B cell (primary cell): ENCODE measurements at regions not wholly inside any gene's neighbourhood (a gene's known extent, or its start where the extent isn't known, plus 50 kb on each side); places are given as distances from the start of the nearest gene placed in this dataset.

Experiments used
- ATAC-seq: fragments of 200-7000 bp; cut with Tn5 transposase; one replicate; pipeline ENCODE4 v1.10.0; 2021; ENCODE audit warnings: low read depth, mild to moderate bottlenecking, moderate number of reproducible peaks, moderate library complexity
- CTCF ChIA-PET: fragments of 350-600 bp; sonication (Branson Sonifier 250); formaldehyde crosslinking; loops from one replicate; lab custom pipeline; 2021; ENCODE audit warnings: antibody characterized with exemption, inconsistent platforms; lab: Charles Lee
- POLR2A ChIA-PET: fragments of 350-600 bp; sonication (Branson Sonifier 250); formaldehyde crosslinking; loops from one replicate; lab custom pipeline; 2021; ENCODE audit warnings: antibody characterized with exemption; lab: Charles Lee
- DNase-seq: peaks from one replicate; pipeline ENCODE4 v3.0.0; 2013
- H2AFZ ChIP-seq: 2 replicates; pipeline ENCODE4 v1.6.1; 2012; ENCODE audit warnings: mild to moderate bottlenecking, low read depth, low read length; ENCODE audit not compliant: insufficient read depth, poor library complexity, severe bottlenecking
- H3K27ac ChIP-seq, 2 donors: 1 replicate in 1 of 2; 2 replicates in 1 of 2; pipeline ENCODE4 v1.5.1; 2012 to 2013; ENCODE audit warnings: low read length in 2 of 2, mild to moderate bottlenecking in 2 of 2, moderate library complexity in 1 of 2
- H3K27me3 ChIP-seq, 4 experiments: fragments of 200-600 bp in 1 of 4; sonication (generic) in 1 of 4; replicated peaks in 1 of 4; 1 replicate in 2 of 4; 2 replicates in 2 of 4; pipeline versions ENCODE4 v1.6.1 to v1.7.0; 2013 to 2016; ENCODE audit warnings: low read length in 3 of 4, mild to moderate bottlenecking in 2 of 4, mixed read lengths in 1 of 4, moderate library complexity in 1 of 4; ENCODE audit not compliant: insufficient read depth in 4 of 4, control insufficient read depth in 3 of 4; ENCODE audit errors: control extremely low read depth in 1 of 4
- H3K36me3 ChIP-seq, 2 experiments: replicated peaks in 1 of 2; 1 replicate in 1 of 2; 2 replicates in 1 of 2; pipeline versions ENCODE4 v1.6.1 to v1.7.1; 2013; ENCODE audit warnings: low read length in 1 of 2; ENCODE audit not compliant: insufficient read depth in 2 of 2, control insufficient read depth in 1 of 2; ENCODE audit errors: control extremely low read depth in 1 of 2, extremely low read depth in 1 of 2
- H3K4me1 ChIP-seq, 2 donors: fragments of 200-600 bp in 1 of 2; sonication (generic) in 1 of 2; 1 replicate in 1 of 2; 2 replicates in 1 of 2; pipeline versions ENCODE4 v1.5.1 to v1.6.1; 2013 to 2017; ENCODE audit warnings: low read length in 2 of 2; ENCODE audit not compliant: control insufficient read depth in 2 of 2, insufficient read depth in 2 of 2
- H3K4me2 ChIP-seq: replicated peaks from 2 replicates; pipeline ENCODE3; 2012; ENCODE audit warnings: mild to moderate bottlenecking, low read depth, low read length; ENCODE audit not compliant: poor library complexity, severe bottlenecking
- H3K4me3 ChIP-seq, 5 experiments: fragments of 200-600 bp in 1 of 5; sonication (generic) in 1 of 5; 1 replicate in 3 of 5; 2 replicates in 2 of 5; pipeline versions ENCODE4 v1.5.1 to v1.7.0; 2011 to 2016; ENCODE audit warnings: low read length in 4 of 5, mild to moderate bottlenecking in 4 of 5, low read depth in 2 of 5, control low read depth in 1 of 5, moderate library complexity in 1 of 5; ENCODE audit not compliant: insufficient read depth in 1 of 5; ENCODE audit errors: control extremely low read depth in 1 of 5, extremely low read depth in 1 of 5
- H3K79me2 ChIP-seq: fragments of 200-600 bp; sonication (generic); one replicate; pipeline ENCODE4 v1.6.0; 2016; ENCODE audit warnings: low read length; ENCODE audit not compliant: control insufficient read depth, insufficient read depth
- H3K9ac ChIP-seq: fragments of 200-600 bp; sonication (generic); 2 replicates; pipeline ENCODE4 v1.6.1; 2017; ENCODE audit warnings: mild to moderate bottlenecking, low read length, moderate library complexity
- H3K9me3 ChIP-seq, 3 donors: one replicate each; pipeline versions ENCODE4 v1.6.1 to v1.7.1; 2013; ENCODE audit warnings: low read length in 2 of 3; ENCODE audit not compliant: control insufficient read depth in 2 of 3, insufficient read depth in 1 of 3; ENCODE audit errors: control extremely low read depth in 1 of 3
- H4K20me1 ChIP-seq: 2 replicates; pipeline ENCODE4 v1.6.0; 2012; ENCODE audit warnings: mild to moderate bottlenecking, low read length; ENCODE audit not compliant: insufficient read depth, control insufficient read depth, poor library complexity, severe bottlenecking
- H3K27ac Mint-ChIP-seq: one replicate; pipeline ENCODE4 v1.8.0; 2021; ENCODE audit warnings: mixed read lengths
- H3K27me3 Mint-ChIP-seq: one replicate; pipeline ENCODE4 v1.8.0; 2021; ENCODE audit warnings: mixed read lengths
- H3K4me1 Mint-ChIP-seq: one replicate; pipeline ENCODE4 v1.8.0; 2021; ENCODE audit warnings: mixed read lengths
- H3K4me3 Mint-ChIP-seq: one replicate; pipeline ENCODE4 v1.8.0; 2021; ENCODE audit warnings: mixed read lengths
- H3K9me3 Mint-ChIP-seq: one replicate; pipeline ENCODE4 v1.8.0; 2022; ENCODE audit warnings: mixed read lengths; ENCODE audit not compliant: insufficient read depth
- EZH2 ChIP-seq: IDR thresholded peaks from 2 replicates; pipeline ENCODE4 v1.6.1; 2012; ENCODE audit warnings: borderline replicate concordance, low read depth, mild to moderate bottlenecking, moderate library complexity, low read length; ENCODE audit not compliant: insufficient read depth, poor library complexity, severe bottlenecking
- WGBS: methylation state at CpG from one replicate; pipeline ENCODE4 v1.1.5; 2013; ENCODE audit warnings: missing lambda C conversion rate; ENCODE audit not compliant: insufficient coverage; 5-methylcytosine and 5-hydroxymethylcytosine counted together
- intact Hi-C: fragments of 100-400 bp; cut with micrococcal nuclease; formaldehyde crosslinking; loops from one replicate; pipeline ENCODE4 v1.10.0; 2022
- TF ChIP-seq, protein P1 (sequence below): fragments of 200-600 bp; IDR thresholded peaks from one replicate; pipeline ENCODE4 v1.8.0; 2022; ENCODE audit warnings: antibody characterized with exemption, mild to moderate bottlenecking

DNA sequence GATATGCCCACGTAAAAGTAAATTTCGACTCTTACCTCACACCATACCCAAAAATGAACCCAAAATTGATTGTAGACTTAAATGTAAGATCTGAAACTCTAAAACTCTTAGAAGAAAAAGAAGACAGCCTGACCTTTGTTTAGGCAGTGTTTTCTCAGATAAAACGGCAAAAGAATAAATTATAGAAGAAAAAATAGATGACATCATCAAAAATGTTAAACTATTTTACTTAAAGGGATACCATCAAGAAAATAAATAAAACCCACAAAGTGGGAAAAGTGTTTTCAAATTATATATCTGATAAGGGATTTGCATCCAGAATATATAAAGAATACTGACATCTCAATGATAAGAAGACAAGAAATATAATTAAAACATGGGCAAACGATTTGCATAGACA, 862.7 kb downstream of the DTWD2 start:
- no peaks in the 10 kb centered on the region for H3K27me3 Mint-ChIP-seq
- no CpG with 5 or more reads among the region's 4 CpGs for WGBS
- no peaks in the 10 kb centered on the region for H3K79me2 ChIP-seq
- no peaks in the 10 kb centered on the region for H3K36me3 ChIP-seq
- H3K4me1 ChIP-seq, result no peaks in the 10 kb centered on the region
- no peak overlapping the region for H3K4me3 Mint-ChIP-seq
- H3K4me1 Mint-ChIP-seq, result no peaks in the 10 kb centered on the region
- H3K9me3 Mint-ChIP-seq, result peaks cover 2% of the 10 kb centered on the region
- ChIA-PET POLR2A (no interaction called here), CTCF (no interaction called here)
- H4K20me1 ChIP-seq, result no peaks in the 10 kb centered on the region
- intact Hi-C loops, result no loop called here
- no peak overlapping the region for H2AFZ ChIP-seq
- ATAC-seq (no peak), DNase-seq (no peak)
- H3K27me3 ChIP-seq, result no peaks in the 10 kb centered on the region
- no peak overlapping the region for H3K27ac ChIP-seq
- H3K27ac Mint-ChIP-seq, result no peak overlapping the region
- H3K4me2 ChIP-seq, result no peak overlapping the region
- TF ChIP-seq, protein P1, sequence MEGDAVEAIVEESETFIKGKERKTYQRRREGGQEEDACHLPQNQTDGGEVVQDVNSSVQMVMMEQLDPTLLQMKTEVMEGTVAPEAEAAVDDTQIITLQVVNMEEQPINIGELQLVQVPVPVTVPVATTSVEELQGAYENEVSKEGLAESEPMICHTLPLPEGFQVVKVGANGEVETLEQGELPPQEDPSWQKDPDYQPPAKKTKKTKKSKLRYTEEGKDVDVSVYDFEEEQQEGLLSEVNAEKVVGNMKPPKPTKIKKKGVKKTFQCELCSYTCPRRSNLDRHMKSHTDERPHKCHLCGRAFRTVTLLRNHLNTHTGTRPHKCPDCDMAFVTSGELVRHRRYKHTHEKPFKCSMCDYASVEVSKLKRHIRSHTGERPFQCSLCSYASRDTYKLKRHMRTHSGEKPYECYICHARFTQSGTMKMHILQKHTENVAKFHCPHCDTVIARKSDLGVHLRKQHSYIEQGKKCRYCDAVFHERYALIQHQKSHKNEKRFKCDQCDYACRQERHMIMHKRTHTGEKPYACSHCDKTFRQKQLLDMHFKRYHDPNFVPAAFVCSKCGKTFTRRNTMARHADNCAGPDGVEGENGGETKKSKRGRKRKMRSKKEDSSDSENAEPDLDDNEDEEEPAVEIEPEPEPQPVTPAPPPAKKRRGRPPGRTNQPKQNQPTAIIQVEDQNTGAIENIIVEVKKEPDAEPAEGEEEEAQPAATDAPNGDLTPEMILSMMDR, result no peak
- no peak for TF ChIP-seq EZH2
- H3K4me3 ChIP-seq, result no peak overlapping the region
- no peaks in the 10 kb centered on the region for H3K9me3 ChIP-seq
- H3K9ac ChIP-seq, result no peak overlapping the region

DNA sequence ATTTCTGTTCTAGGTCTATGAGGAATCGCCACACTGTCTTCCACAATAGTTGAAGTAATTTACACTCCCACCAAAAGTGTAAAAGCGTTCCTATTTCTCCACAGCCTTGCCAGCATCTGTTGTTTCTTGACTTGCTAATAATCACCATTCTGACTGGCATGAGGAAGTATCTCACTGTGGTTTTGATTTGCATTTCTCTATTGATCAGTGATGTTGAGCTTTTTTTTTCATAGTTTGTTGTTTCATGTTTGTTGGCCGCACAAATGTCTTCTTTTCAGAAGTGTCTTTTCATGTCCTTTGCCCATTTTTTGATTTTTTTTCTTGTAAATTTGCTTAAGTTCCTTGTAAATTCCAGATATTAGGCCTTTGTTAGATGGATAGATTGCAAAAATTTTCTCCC, 867.1 kb downstream of the DTWD2 start:
- H3K36me3 ChIP-seq, result no peaks in the 10 kb centered on the region
- POLR2A ChIA-PET, result no interaction called here
- no peaks in the 10 kb centered on the region for H3K9me3 ChIP-seq
- intact Hi-C loops, result no loop called here
- Mint-ChIP-seq H3K4me3 (no peak overlapping the region), H3K27me3 (no peaks in the 10 kb centered on the region), H3K9me3 (no peaks in the 10 kb centered on the region), H3K4me1 (no peaks in the 10 kb centered on the region), H3K27ac (no peak overlapping the region)
- CTCF ChIA-PET, result no interaction called here
- H2AFZ ChIP-seq, result no peak overlapping the region
- no peaks in the 10 kb centered on the region for H4K20me1 ChIP-seq
- no peak for ATAC-seq
- H3K4me2 ChIP-seq, result no peak overlapping the region
- no peak for TF ChIP-seq EZH2
- TF ChIP-seq, protein P1, result no peak
- no peaks in the 10 kb centered on the region for H3K79me2 ChIP-seq
- no peak overlapping the region for H3K27ac ChIP-seq
- DNase-seq, result no peak
- no peak overlapping the region for H3K4me3 ChIP-seq
- no peaks in the 10 kb centered on the region for H3K27me3 ChIP-seq
- H3K4me1 ChIP-seq, result no peaks in the 10 kb centered on the region
- WGBS, result no CpG with 5 or more reads among the region's 3 CpGs
- H3K9ac ChIP-seq, result no peak overlapping the region
